CD4-positive, alpha-beta T cell (primary cell): ENCODE measurements at regions not wholly inside any gene's neighbourhood (a gene's known extent, or its start where the extent isn't known, plus 50 kb on each side); places are given as distances from the start of the nearest gene placed in this dataset.

Experiments
- ATAC-seq: fragments of 200-7000 bp; cut with Tn5 transposase; one replicate; pipeline ENCODE4 v1.10.0; 2022; ENCODE audit warnings: mild to moderate bottlenecking; ENCODE audit not compliant: poor library complexity
- CTCF ChIA-PET: fragments of 350-600 bp; sonication (Branson Sonifier 250); formaldehyde crosslinking; loops from one replicate; lab custom pipeline; 2021; ENCODE audit warnings: antibody characterized with exemption, inconsistent platforms; lab: Charles Lee
- POLR2A ChIA-PET: fragments of 350-600 bp; sonication (Branson Sonifier 250); formaldehyde crosslinking; loops from one replicate; lab custom pipeline; 2021; ENCODE audit warnings: antibody characterized with exemption, inconsistent platforms; lab: Charles Lee
- DNase-seq, 14 experiments: peaks; one replicate each; pipeline ENCODE4 v3.0.0-alpha.2; 2013 to 2020; ENCODE audit warnings: mixed read lengths in 2 of 14
- H3K27ac ChIP-seq, 2 donors: one replicate each; pipeline versions ENCODE4 v1.5.1 to v1.7.0; 2013; ENCODE audit warnings: low read length in 2 of 2, low read depth in 1 of 2, mild to moderate bottlenecking in 1 of 2
- H3K27me3 ChIP-seq, 2 experiments: 1 replicate in 1 of 2; 2 replicates in 1 of 2; pipeline versions ENCODE4 v1.6.1 to v1.7.0; 2013; ENCODE audit warnings: low read length in 2 of 2, control low read depth in 1 of 2, mild to moderate bottlenecking in 1 of 2, moderate library complexity in 1 of 2; ENCODE audit not compliant: insufficient read depth in 2 of 2, control insufficient read depth in 1 of 2
- H3K36me3 ChIP-seq: one replicate; pipeline ENCODE4 v1.6.1; 2013; ENCODE audit warnings: low read length, control low read depth; ENCODE audit not compliant: insufficient read depth
- H3K4me1 ChIP-seq: one replicate; pipeline ENCODE4 v1.6.1; 2013; ENCODE audit warnings: low read length, control low read depth; ENCODE audit not compliant: insufficient read depth
- H3K4me3 ChIP-seq: one replicate; pipeline ENCODE4 v1.5.1; 2013; ENCODE audit warnings: mild to moderate bottlenecking, low read length, moderate library complexity
- H3K9me3 ChIP-seq, 2 experiments: 1 replicate in 1 of 2; 2 replicates in 1 of 2; pipeline versions ENCODE4 v1.6.1 to v1.7.0; 2013; ENCODE audit warnings: low read length in 2 of 2, mild to moderate bottlenecking in 2 of 2, control low read depth in 1 of 2, moderate library complexity in 1 of 2; ENCODE audit not compliant: control insufficient read depth in 1 of 2, insufficient read depth in 1 of 2
- H3K27ac Mint-ChIP-seq: one replicate; pipeline ENCODE4 v1.8.0; 2020; ENCODE audit warnings: mixed read lengths
- H3K27me3 Mint-ChIP-seq: one replicate; pipeline ENCODE4 v1.8.0; 2021; ENCODE audit warnings: mixed read lengths
- H3K36me3 Mint-ChIP-seq: one replicate; pipeline ENCODE4 v1.8.0; 2021; ENCODE audit warnings: low read depth, mixed read lengths
- H3K4me1 Mint-ChIP-seq: one replicate; pipeline ENCODE4 v1.8.0; 2021; ENCODE audit warnings: low read depth, mixed read lengths
- H3K4me3 Mint-ChIP-seq: one replicate; pipeline ENCODE4 v1.8.0; 2020; ENCODE audit warnings: mild to moderate bottlenecking, mixed read lengths
- H3K9me3 Mint-ChIP-seq: one replicate; pipeline ENCODE4 v1.8.0; 2020; ENCODE audit warnings: mixed read lengths
- intact Hi-C, 2 experiments: fragments of 100-400 bp; cut with DNase I in 1 of 2; cut with micrococcal nuclease in 1 of 2; formaldehyde crosslinking; loops; one replicate each; pipeline versions ENCODE4 v1.15.1 to v1.9.0; 2023 to 2025; cut with DNase I, micrococcal nuclease
- TF ChIP-seq, protein P1 (sequence below): fragments of 200-600 bp; IDR thresholded peaks from one replicate; pipeline ENCODE4 v1.8.0; 2022; ENCODE audit warnings: antibody characterized with exemption, mild to moderate bottlenecking

DNA sequence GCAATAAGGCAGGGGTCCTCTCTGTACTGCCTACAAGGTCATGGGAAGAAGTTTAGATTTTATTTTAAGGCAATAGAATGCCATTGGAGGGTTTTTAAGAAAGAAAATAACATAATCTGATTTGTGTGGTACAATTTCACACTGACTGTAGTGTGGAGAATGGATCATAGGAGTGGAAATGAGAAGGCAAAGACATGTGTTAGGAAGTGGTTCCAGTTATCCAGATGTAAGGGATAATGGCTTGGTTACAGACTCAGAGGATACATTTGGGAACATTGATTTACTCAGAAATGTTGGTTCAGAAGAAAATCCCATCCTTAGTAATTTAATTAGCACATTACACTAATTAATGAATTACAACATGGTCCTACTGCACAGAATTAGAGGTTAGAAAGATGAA lies 788.2 kb downstream of the SLITRK5 start:
- no peak overlapping the region for H3K4me3 ChIP-seq
- no peaks in the 10 kb centered on the region for H3K27me3 Mint-ChIP-seq
- TF ChIP-seq, protein P1, sequence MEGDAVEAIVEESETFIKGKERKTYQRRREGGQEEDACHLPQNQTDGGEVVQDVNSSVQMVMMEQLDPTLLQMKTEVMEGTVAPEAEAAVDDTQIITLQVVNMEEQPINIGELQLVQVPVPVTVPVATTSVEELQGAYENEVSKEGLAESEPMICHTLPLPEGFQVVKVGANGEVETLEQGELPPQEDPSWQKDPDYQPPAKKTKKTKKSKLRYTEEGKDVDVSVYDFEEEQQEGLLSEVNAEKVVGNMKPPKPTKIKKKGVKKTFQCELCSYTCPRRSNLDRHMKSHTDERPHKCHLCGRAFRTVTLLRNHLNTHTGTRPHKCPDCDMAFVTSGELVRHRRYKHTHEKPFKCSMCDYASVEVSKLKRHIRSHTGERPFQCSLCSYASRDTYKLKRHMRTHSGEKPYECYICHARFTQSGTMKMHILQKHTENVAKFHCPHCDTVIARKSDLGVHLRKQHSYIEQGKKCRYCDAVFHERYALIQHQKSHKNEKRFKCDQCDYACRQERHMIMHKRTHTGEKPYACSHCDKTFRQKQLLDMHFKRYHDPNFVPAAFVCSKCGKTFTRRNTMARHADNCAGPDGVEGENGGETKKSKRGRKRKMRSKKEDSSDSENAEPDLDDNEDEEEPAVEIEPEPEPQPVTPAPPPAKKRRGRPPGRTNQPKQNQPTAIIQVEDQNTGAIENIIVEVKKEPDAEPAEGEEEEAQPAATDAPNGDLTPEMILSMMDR = no peak
- H3K4me1 ChIP-seq = no peaks in the 10 kb centered on the region
- intact Hi-C loops = no loop called here
- no peak overlapping the region for H3K27ac Mint-ChIP-seq
- no peak overlapping the region for H3K27ac ChIP-seq
- no peaks in the 10 kb centered on the region for H3K27me3 ChIP-seq
- H3K9me3 ChIP-seq = peaks cover 3 to 5% of the 10 kb centered on the region in 2 experiments
- H3K4me3 Mint-ChIP-seq = no peak overlapping the region
- CTCF ChIA-PET = no interaction called here
- no peaks in the 10 kb centered on the region for H3K9me3 Mint-ChIP-seq
- POLR2A ChIA-PET = no interaction called here
- no peaks in the 10 kb centered on the region for H3K4me1 Mint-ChIP-seq
- H3K36me3 Mint-ChIP-seq = no peaks in the 10 kb centered on the region
- H3K36me3 ChIP-seq = no peaks in the 10 kb centered on the region
- DNase-seq = no peak
- no peak for ATAC-seq

DNA sequence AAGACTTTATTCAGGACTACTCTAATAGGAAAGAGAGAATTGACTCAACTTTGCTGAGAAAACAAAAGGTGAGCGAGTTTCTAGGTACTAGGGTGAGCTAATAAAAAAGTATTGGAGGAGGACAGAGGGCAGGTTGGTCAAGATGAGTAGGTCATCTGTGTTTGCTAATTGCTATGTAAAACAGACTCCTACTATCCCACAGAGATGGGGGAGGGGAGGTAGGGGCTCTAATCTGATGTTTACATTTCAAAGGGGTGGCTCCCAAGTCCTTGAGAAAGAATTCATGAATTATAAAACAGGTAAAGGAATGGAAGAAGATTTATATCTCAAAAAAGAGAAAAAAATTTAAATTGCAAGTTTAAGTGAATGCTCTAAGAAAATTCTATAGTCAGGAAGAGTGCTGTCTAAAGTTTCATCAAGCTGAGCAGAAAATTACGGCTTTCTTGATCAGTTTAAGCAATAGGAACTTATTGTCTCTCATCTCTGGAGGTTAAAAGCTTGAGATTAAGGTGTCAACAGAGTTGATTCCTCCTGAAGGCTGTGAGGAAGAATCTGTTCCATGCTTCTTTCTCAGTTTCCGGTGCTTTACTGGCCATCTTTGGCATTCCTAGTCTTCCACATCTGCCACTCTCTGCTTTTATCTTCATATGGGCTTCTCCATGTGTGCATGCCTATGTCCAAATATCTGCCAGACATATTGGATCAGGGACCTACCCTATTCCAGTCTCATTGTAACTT lies 790.3 kb downstream of the SLITRK5 start:
- Mint-ChIP-seq H3K4me1 (no peaks in the 10 kb centered on the region), H3K36me3 (no peaks in the 10 kb centered on the region), H3K27me3 (no peaks in the 10 kb centered on the region), H3K9me3 (no peaks in the 10 kb centered on the region), H3K4me3 (no peak overlapping the region), H3K27ac (no peak overlapping the region)
- DNase-seq (no peak), ATAC-seq (no peak)
- TF ChIP-seq, protein P1 = no peak
- intact Hi-C loops = no loop called here
- H3K4me1 ChIP-seq = no peaks in the 10 kb centered on the region
- CTCF ChIA-PET = interaction anchor here (0.6 kb wide), 1 partner anchor 175 kb away, joined by 3 read pairs; no protein-coding TSS in a partner anchor
- no peaks in the 10 kb centered on the region for H3K27me3 ChIP-seq
- no peak overlapping the region for H3K4me3 ChIP-seq
- H3K36me3 ChIP-seq = no peaks in the 10 kb centered on the region
- POLR2A ChIA-PET = no interaction called here
- H3K27ac ChIP-seq = no peak overlapping the region
- peaks cover 5 to 7% of the 10 kb centered on the region in 2 experiments for H3K9me3 ChIP-seq

DNA sequence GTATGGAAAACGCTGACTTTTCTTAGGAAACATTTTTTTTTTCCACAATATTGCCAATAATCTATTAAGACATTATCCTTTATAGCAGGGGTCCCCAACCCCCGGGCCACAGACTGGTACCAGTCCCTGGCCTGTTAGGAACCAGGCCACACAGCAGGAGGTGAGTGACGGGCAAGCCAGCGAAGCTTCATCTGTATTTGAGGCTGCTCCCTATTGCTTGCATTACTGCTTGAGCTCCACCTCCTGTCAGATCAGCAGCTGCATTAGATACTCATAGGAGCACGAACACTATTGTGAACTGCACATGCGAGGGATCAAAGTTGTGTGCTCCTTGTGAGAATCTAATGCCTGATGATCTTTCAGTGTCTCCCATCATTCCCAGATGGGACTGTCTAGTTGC lies 793.7 kb downstream of the SLITRK5 start:
- TF ChIP-seq, protein P1 = no peak
- peaks cover 5 to 7% of the 10 kb centered on the region in 2 experiments for H3K9me3 ChIP-seq
- no peaks in the 10 kb centered on the region for H3K27me3 ChIP-seq
- POLR2A ChIA-PET = no interaction called here
- no peaks in the 10 kb centered on the region for H3K36me3 Mint-ChIP-seq
- H3K4me3 Mint-ChIP-seq = no peak overlapping the region
- no peak overlapping the region for H3K27ac ChIP-seq
- H3K4me1 ChIP-seq = no peaks in the 10 kb centered on the region
- no peaks in the 10 kb centered on the region for H3K36me3 ChIP-seq
- ATAC-seq (no peak), DNase-seq (no peak)
- H3K9me3 Mint-ChIP-seq = no peaks in the 10 kb centered on the region
- H3K27me3 Mint-ChIP-seq = no peaks in the 10 kb centered on the region
- no peaks in the 10 kb centered on the region for H3K4me1 Mint-ChIP-seq
- H3K4me3 ChIP-seq = no peak overlapping the region
- CTCF ChIA-PET = no interaction called here
- H3K27ac Mint-ChIP-seq = no peak overlapping the region
- intact Hi-C loops = no loop called here
